ENCODE measurements at regions not wholly inside any gene's neighbourhood (a gene's known extent, or its start where the extent isn't known, plus 50 kb on each side); places are given as distances from the start of the nearest gene placed in this dataset.
A peak's percentile ranks its signal among the peaks of the same experiment; 100 is the strongest.

GRCh38 chr3:177948716-177949425 is 587.4 kb upstream of the KCNMB2 start:
- no peak overlapping the region for H3K4me3 ChIP-seq (replicated peaks; ENCODE audit: low read depth, low read length)
- no peak for DNase-seq (ENCODE audit: low read depth)
- TF ChIP-seq CTCF (IDR thresholded peaks at IDR 0.05; ENCODE audit: low read length, missing control alignments), result no peak

GRCh38 chr3:177959188-177959587 is 577.0 kb upstream of the KCNMB2 start:
- DNase-seq (ENCODE audit: low read depth), result no peak
- no peak overlapping the region for H3K4me3 ChIP-seq (replicated peaks; ENCODE audit: low read depth, low read length)
- TF ChIP-seq CTCF (IDR thresholded peaks at IDR 0.05; ENCODE audit: low read length, missing control alignments), result no peak

GRCh38 chr3:177960014-177960413 is 576.2 kb upstream of the KCNMB2 start:
- TF ChIP-seq CTCF (IDR thresholded peaks at IDR 0.05; ENCODE audit: low read length, missing control alignments), result no peak
- H3K4me3 ChIP-seq (replicated peaks; ENCODE audit: low read depth, low read length), result no peak overlapping the region
- peak; percentile 69 for DNase-seq (ENCODE audit: low read depth)

- DNase-seq (ENCODE audit: low read depth), result no peak
- TF ChIP-seq CTCF (IDR thresholded peaks at IDR 0.05; ENCODE audit: low read length, missing control alignments), result no peak
- no peak overlapping the region for H3K4me3 ChIP-seq (replicated peaks; ENCODE audit: low read depth, low read length)
Observed at GRCh38 chr3:177960722-177961121, 575.5 kb upstream of the KCNMB2 start.

GRCh38 chr3:177961784-177962183 is 574.5 kb upstream of the KCNMB2 start:
- H3K4me3 ChIP-seq (replicated peaks; ENCODE audit: low read depth, low read length), result no peak overlapping the region
- TF ChIP-seq CTCF (IDR thresholded peaks at IDR 0.05; ENCODE audit: low read length, missing control alignments), result no peak
- DNase-seq (ENCODE audit: low read depth), result no peak

- no peak for TF ChIP-seq CTCF (IDR thresholded peaks at IDR 0.05; ENCODE audit: low read length, missing control alignments)
- no peak for DNase-seq (ENCODE audit: low read depth)
Observed at GRCh38 chr3:177966493-177966892, 569.7 kb upstream of the KCNMB2 start.

GRCh38 chr3:177968891-177969290 is 567.3 kb upstream of the KCNMB2 start:
- DNase-seq (ENCODE audit: low read depth), result no peak
- no peak overlapping the region for H3K4me3 ChIP-seq (replicated peaks; ENCODE audit: low read depth, low read length)
- TF ChIP-seq CTCF (IDR thresholded peaks at IDR 0.05; ENCODE audit: low read length, missing control alignments), result no peak

More at GRCh38 chr3:177966493-177966892, 569.7 kb upstream of the KCNMB2 start:
- no peak overlapping the region for H3K4me3 ChIP-seq (replicated peaks; ENCODE audit: low read depth, low read length)

Data from fibroblast of pulmonary artery (primary cell).